ENCODE measurements at regions not wholly inside any gene's neighbourhood (a gene's known extent, or its start where the extent isn't known, plus 50 kb on each side); places are given as distances from the start of the nearest gene placed in this dataset.

DNA sequence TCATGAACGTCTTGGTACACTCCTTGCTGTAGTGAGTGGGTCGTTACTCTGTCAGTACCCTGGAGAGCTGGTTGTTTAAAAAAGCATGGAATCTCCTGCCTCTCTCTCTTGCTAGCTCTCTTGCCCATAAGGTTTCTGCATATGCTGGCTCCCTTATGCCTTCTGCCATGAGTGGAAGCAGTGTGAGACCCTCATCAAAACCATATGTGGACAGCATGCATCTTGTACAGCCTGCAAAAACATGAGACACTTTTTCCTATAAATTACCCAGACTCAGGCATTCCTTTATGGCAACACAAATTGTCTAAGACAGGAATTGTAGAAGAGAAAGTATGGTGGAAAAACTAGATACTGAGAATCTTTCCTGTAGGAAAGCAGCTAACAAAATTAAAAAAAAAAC is 516.3 kb downstream of the SLITRK6 start:
- TF ChIP-seq POLR2AphosphoS5 (IDR thresholded peaks at IDR 0.05; ENCODE audit: low read depth, low read length), result no peak
- TF ChIP-seq, protein P1, sequence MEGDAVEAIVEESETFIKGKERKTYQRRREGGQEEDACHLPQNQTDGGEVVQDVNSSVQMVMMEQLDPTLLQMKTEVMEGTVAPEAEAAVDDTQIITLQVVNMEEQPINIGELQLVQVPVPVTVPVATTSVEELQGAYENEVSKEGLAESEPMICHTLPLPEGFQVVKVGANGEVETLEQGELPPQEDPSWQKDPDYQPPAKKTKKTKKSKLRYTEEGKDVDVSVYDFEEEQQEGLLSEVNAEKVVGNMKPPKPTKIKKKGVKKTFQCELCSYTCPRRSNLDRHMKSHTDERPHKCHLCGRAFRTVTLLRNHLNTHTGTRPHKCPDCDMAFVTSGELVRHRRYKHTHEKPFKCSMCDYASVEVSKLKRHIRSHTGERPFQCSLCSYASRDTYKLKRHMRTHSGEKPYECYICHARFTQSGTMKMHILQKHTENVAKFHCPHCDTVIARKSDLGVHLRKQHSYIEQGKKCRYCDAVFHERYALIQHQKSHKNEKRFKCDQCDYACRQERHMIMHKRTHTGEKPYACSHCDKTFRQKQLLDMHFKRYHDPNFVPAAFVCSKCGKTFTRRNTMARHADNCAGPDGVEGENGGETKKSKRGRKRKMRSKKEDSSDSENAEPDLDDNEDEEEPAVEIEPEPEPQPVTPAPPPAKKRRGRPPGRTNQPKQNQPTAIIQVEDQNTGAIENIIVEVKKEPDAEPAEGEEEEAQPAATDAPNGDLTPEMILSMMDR (IDR thresholded peaks at IDR 0.05 in 2 of 3, conservative IDR thresholded peaks at IDR 0.05 in 1 of 3; ENCODE audit: borderline replicate concordance in 1 of 3, insufficient read depth in 1 of 3, low read depth in 2 of 3, low read length in 2 of 3), result no peak

Measured in HCT116 (cell line).